Lower lobe of right lung (tissue), 2 donors: ENCODE measurements at regions not wholly inside any gene's neighbourhood (a gene's known extent, or its start where the extent isn't known, plus 50 kb on each side); places are given as distances from the start of the nearest gene placed in this dataset.

ENCODE experiments used
- ATAC-seq, 2 donors: fragments of 200-7000 bp; cut with Tn5 transposase; one replicate each; pipeline ENCODE4 v1.9.1; 2020 to 2022; ENCODE audit warnings: mild to moderate bottlenecking in 2 of 2, moderate library complexity in 2 of 2
- DNase-seq: peaks from one replicate; pipeline ENCODE4 v3.0.0-alpha.2; 2020
- H3K27ac ChIP-seq: fragments of 200-600 bp; one replicate; pipeline ENCODE4 v1.8.0; 2022
- H3K27me3 ChIP-seq: fragments of 200-600 bp; one replicate; pipeline ENCODE4 v1.8.0; 2022; ENCODE audit warnings: low read depth
- H3K36me3 ChIP-seq: fragments of 200-600 bp; one replicate; pipeline ENCODE4 v1.8.0; 2022; ENCODE audit warnings: mild to moderate bottlenecking
- H3K4me1 ChIP-seq: fragments of 200-600 bp; one replicate; pipeline ENCODE4 v1.8.0; 2022
- H3K4me3 ChIP-seq: fragments of 200-600 bp; one replicate; pipeline ENCODE4 v1.8.0; 2022; ENCODE audit warnings: mild to moderate bottlenecking
- H3K9me3 ChIP-seq: fragments of 200-600 bp; one replicate; pipeline ENCODE4 v1.8.0; 2022
- intact Hi-C: fragments of 100-400 bp; cut with DNase I; formaldehyde crosslinking; loops from one replicate; pipeline ENCODE4 v1.11.0; 2022
- TF ChIP-seq, protein P1 (sequence below): fragments of 200-600 bp; IDR thresholded peaks from one replicate; pipeline ENCODE4 v1.8.0; 2022; ENCODE audit warnings: antibody characterized with exemption, mild to moderate bottlenecking
- donor health status: DM: no; HTN: yes; CAD: no; lungs with severe emphysema.

DNA sequence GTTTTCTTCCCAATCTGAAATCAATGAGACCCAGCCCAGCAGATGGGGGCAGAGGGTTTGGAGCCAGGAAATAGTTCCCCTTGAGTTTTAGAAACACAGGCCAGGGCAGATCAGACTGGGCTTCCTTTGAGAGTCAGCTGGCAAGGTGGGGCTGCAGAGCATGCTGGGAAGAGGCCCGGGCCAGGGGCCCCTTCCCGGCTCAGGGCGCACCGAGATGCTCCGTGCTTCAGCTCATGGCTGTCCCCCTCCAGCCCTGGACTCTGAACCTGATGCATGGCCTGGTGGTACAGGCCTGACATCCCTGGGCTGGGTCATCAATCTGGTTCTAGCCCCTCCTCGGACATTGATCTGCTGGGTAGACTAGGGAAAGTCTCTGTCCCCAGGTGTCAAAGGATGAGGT is 65.1 kb upstream of the RUNX3 start:
- intact Hi-C loops: no loop called here
- H3K27me3 ChIP-seq: peaks cover 4% of the 10 kb centered on the region
- H3K27ac ChIP-seq: no peak overlapping the region
- no peaks in the 10 kb centered on the region for H3K36me3 ChIP-seq
- no peaks in the 10 kb centered on the region for H3K9me3 ChIP-seq
- TF ChIP-seq, protein P1, sequence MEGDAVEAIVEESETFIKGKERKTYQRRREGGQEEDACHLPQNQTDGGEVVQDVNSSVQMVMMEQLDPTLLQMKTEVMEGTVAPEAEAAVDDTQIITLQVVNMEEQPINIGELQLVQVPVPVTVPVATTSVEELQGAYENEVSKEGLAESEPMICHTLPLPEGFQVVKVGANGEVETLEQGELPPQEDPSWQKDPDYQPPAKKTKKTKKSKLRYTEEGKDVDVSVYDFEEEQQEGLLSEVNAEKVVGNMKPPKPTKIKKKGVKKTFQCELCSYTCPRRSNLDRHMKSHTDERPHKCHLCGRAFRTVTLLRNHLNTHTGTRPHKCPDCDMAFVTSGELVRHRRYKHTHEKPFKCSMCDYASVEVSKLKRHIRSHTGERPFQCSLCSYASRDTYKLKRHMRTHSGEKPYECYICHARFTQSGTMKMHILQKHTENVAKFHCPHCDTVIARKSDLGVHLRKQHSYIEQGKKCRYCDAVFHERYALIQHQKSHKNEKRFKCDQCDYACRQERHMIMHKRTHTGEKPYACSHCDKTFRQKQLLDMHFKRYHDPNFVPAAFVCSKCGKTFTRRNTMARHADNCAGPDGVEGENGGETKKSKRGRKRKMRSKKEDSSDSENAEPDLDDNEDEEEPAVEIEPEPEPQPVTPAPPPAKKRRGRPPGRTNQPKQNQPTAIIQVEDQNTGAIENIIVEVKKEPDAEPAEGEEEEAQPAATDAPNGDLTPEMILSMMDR: no peak
- ATAC-seq (no peak), DNase-seq (no peak)
- no peaks in the 10 kb centered on the region for H3K4me1 ChIP-seq
- H3K4me3 ChIP-seq: no peak overlapping the region

DNA sequence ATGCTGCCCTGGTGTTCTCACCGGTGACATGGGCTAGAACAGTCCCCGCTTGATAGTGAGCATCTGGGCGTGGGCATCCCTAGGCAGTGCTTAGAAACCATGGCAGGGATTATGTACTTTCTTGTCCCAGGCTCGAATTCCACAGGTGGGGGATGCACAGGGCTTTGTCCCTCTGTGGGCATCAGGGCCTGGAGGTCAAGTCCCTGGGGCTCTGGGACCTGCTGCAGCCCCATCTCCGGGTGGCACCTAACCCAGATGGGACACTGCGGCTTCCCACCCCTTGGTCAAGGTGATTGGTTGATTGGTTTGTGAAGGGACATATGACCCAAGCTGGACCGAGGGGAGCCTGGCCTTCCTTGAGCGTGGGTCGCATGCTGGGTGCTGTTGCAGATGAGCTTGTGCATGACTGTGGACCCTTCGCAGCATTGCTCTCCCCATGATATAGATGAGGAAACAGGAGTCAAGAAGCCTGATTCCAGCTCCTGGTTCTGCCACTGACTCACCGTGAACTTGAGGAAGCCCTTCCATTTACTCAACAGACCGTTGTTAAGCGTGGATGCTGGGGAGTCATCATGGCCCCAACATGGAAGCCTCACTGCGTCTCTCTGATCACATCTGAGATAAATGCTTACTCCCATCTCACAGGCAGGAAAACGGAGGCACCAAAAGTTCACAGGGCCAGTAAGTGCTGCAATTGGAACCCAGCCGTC is 64.0 kb upstream of the RUNX3 start:
- Histone ChIP-seq H3K4me1 (no peaks in the 10 kb centered on the region), H3K36me3 (no peaks in the 10 kb centered on the region), H3K4me3 (no peak overlapping the region), H3K27ac (no peak overlapping the region), H3K27me3 (peaks cover 11% of the 10 kb centered on the region), H3K9me3 (no peaks in the 10 kb centered on the region)
- ATAC-seq (no peak), DNase-seq (no peak)
- intact Hi-C loops: no loop called here
- TF ChIP-seq, protein P1: no peak

DNA sequence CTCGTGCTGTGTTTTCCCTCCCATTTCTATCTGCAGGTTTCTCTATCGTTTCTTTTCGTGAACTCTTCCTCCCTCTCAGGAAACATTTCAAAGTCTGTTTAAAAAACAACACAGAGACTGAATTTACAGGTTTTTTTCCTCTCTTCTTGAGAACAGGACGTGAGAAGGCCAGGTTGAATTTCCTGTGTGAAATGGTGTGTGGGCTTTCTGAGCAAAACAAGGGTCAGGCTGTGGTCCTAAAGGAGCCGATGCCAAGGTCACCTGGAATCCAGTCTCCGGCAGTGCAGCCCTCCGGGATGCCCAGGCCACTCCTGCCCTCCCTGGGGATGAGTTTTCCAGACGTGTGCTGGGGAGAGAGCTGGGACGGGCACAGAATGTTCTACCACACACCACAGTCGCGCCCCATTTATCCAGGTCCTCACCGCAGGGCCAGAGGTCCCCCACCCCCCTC is 62.7 kb upstream of the RUNX3 start:
- Histone ChIP-seq H3K4me3 (no peak overlapping the region), H3K27me3 (peaks cover 11% of the 10 kb centered on the region), H3K4me1 (no peaks in the 10 kb centered on the region), H3K27ac (peak overlapping the region; percentile 58), H3K9me3 (no peaks in the 10 kb centered on the region), H3K36me3 (no peaks in the 10 kb centered on the region)
- intact Hi-C loops: no loop called here
- TF ChIP-seq, protein P1: no peak
- DNase-seq: no peak
- ATAC-seq: no peak

DNA sequence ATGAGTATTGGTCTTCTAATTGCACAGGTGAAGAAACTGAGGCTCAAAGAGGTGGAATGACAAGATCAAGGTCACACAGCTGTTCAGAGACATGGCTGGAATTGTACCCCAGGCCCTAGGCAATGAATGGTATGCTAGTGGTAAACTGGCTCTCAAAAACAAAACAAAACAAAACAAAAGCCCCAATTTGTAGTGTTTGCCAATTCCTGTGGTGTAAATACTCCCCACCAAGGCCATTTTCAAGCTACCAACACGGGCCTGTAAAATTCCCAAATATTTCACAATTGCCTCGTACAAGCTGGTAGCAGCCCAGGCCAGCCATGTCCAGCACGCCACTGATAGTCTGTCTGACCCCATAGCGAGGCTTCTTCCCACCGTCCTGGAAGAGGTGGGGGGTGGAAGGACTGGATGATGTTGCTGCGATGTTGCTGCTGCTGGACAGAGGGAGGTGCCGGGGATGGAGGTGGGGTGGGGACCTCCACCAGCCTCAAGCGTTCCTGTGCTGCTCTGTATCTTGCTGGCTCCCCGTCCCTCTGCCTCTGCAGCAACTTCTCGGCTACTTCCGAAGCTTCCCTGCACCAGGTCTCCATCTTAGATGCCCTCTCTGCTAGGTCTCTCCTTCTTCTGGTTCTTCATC is 62.2 kb upstream of the RUNX3 start:
- H3K27ac ChIP-seq: peak overlapping the region; percentile 58
- no peaks in the 10 kb centered on the region for H3K36me3 ChIP-seq
- no peaks in the 10 kb centered on the region for H3K4me1 ChIP-seq
- intact Hi-C loops: no loop called here
- TF ChIP-seq, protein P1: no peak
- ATAC-seq (no peak), DNase-seq (no peak)
- peaks cover 11% of the 10 kb centered on the region for H3K27me3 ChIP-seq
- H3K4me3 ChIP-seq: no peak overlapping the region
- H3K9me3 ChIP-seq: no peaks in the 10 kb centered on the region

DNA sequence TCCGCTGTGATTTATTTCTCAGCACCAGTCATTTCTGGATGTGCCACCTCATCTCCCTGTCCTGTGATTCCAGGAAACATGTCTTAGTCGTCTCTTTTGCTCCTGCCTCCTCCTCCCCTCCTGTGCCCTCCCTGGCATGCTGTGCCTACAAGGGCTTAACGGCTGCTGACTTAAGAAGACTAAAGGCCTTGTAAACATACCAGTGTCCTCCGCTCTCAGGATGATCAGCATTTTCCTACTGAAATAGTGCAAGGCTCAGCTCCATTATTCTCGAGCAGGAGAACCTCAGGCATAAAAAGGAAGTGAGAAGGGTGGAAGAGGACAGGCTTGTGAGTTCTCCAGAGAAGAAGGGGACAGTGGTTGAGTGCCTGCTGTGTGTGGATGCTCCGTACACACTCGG is 61.6 kb upstream of the RUNX3 start:
- Histone ChIP-seq H3K9me3 (no peaks in the 10 kb centered on the region), H3K4me3 (no peak overlapping the region), H3K27ac (no peak overlapping the region), H3K27me3 (peaks cover 11% of the 10 kb centered on the region), H3K4me1 (no peaks in the 10 kb centered on the region), H3K36me3 (no peaks in the 10 kb centered on the region)
- TF ChIP-seq, protein P1: no peak
- intact Hi-C loops: no loop called here
- ATAC-seq: no peak
- no peak for DNase-seq
